WI38 (cell line): ENCODE measurements at regions not wholly inside any gene's neighbourhood (a gene's known extent, or its start where the extent isn't known, plus 50 kb on each side); places are given as distances from the start of the nearest gene placed in this dataset.

Source experiments
- H3K4me3 ChIP-seq: 2 replicates; pipeline ENCODE4 v1.5.1; 2011; ENCODE audit warnings: low read depth, mild to moderate bottlenecking, control low read depth, low read length
- CTCF ChIP-seq: IDR thresholded peaks from 2 replicates; pipeline ENCODE4 v1.5.1; 2012; ENCODE audit warnings: low read depth, mild to moderate bottlenecking, control low read depth, low read length

- no peak overlapping the region for H3K4me3 ChIP-seq
- TF ChIP-seq CTCF: no peak
These were observed 156.2 kb upstream of the PIK3C3 start for GRCh38 chr18:41798879-41799278.

DNA sequence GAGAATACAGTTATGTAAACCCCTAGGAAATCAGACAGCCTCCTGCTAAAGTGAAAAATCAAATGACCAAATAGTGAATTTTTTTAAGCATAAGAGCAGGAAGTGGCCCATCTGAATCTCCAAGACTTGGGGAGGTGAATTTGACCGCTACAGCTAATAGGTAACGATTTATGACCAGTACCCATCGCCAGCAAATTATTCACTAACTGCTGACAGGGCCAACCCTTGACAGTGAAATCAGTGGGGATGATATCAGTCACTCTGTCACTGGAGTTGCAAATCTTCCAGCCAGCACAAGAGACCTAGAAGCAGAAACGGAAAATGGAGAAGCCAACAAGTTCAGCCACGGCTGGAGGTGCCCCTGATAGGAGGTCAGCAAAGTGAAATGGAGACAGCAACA, 164.3 kb upstream of the PIK3C3 start:
- no peak overlapping the region for H3K4me3 ChIP-seq
- no peak for TF ChIP-seq CTCF

DNA sequence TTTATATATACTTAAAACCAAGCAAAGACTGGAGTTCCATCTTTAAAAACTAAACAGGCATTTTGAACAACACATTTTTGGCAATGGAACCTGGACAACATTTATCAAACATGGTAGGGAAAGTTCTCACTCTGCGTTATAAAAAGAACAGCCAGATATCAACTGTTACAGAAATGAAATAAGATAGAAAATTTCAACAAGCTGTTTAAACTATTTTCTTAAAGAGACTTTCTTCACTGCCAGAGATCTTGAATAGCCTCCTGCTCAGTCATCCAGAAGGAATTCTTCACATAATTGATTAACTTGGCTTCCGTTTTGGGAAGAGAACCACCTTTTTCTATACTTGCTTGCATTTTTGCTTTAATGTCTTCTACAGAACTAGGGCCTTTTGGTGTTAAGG, 166.0 kb upstream of the PIK3C3 start:
- no peak overlapping the region for H3K4me3 ChIP-seq
- no peak for TF ChIP-seq CTCF

- TF ChIP-seq CTCF: no peak
- H3K4me3 ChIP-seq: no peak overlapping the region
These were observed 171.2 kb upstream of the PIK3C3 start for GRCh38 chr18:41783879-41784278.

DNA sequence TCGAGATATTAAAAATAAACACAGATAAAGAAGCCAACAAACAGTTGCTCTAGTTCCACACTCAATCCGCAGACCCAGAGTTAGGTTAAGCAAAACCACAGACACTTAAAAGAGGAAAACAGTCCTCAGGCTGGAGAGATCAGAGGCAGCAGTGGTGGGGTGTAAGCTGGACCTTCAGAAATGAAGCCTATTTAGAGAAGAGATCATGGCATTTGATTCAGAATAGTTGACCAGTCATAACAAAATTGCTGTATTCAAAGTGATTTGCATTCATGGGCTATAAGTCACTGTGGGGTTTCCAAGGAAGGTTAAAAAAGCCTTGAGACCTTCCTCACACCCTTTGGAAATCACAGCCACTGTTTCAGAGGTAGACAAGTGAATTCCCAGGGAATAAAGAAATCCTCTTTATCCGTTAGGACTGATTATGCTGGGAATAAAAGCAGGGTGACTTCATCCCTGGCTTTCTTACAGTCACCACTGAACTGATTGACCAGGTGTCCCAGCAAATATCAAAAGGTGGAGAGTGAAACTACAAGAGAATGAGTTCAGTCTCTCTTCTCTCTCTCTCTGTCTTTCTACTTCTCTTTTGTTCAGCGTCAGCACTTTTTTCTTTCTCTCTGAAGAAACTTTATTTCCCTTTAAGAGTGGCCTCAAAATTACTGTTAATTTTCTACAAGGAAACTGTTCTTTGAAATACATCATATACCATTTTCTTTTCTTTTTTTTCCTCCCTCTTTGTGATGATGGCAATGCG, 171.8 kb upstream of the PIK3C3 start:
- TF ChIP-seq CTCF: no peak
- H3K4me3 ChIP-seq: no peak overlapping the region

DNA sequence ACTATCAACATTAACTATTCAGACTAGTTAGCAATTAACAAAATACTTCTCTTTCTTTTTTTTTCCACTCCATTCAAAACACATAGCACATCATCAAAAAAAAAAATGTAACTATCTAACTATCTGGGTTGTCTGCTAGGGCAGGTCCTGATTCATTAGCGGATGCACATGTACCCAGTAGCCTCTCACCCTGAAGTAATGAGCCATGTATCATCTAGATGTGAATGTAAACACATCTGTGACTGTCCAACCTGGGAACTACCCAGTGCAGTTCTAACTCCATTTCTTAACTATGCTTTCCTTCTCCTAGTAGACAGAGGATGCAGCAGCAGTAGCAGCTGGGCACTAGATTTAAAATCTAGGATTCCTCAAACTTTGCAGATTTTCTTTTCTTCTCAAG, 183.1 kb upstream of the PIK3C3 start:
- H3K4me3 ChIP-seq: no peak overlapping the region
- TF ChIP-seq CTCF: no peak

- no peak overlapping the region for H3K4me3 ChIP-seq
- TF ChIP-seq CTCF: no peak
These were observed 185.8 kb upstream of the PIK3C3 start for GRCh38 chr18:41769265-41769664.
